ENCODE measurements at regions not wholly inside any gene's neighbourhood (a gene's known extent, or its start where the extent isn't known, plus 50 kb on each side); places are given as distances from the start of the nearest gene placed in this dataset.

DNA sequence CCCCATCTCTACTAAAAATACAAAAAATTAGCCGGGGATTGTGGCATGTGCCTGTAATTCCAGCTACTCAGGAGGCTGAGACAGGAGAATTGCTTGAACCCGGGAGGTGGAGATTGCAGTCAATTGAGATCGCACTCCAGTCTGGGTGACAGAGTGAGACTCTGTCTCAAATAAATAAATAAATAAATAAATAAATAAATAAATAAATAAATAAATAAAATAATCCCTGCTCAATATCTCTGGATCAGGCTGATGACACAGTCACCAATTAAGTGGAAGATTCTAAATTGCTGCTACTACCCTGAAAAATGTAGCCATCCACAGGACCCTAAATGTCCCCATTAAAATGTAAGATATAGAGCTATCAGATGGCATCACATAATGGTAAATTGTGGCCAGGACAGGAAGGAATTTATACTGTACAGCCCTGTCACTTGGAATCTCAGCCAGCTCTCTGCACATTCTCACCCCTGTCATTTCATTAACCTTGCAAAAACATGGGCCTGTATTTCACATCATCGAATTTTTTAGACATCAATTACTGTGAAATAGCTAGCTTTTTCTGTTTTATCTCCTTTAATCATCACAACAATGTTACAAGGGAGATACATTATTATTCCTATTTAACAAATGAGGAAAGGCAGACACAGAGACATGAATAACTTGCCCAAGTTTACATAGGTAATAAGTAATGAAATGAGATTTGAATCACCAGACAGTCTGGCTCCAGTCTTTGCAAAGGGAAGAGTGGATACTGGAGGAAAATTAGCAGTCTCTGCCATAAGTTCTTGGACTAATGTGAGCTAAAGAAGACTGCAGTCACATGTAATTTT lies 56.7 kb upstream of the NTPCR start:
- DNase-seq = no peak

DNA sequence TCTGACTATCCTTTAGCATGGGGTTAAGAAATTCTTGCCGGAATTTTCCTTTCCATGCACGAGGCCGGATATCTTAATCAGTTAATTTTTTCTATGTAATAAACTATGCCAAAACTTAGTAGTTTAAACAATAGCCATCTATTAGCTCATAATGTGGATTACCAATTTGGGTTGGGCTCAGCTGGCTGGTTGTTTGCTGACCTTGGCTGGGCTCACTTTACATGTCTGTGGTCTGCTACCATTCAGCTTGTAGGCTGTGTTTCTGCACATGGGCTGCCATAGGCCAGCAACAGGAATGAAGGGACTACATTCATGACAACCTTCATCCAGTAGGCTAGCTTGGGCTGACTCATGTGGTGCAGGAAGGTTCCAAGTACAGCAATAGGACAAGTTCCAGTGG lies 56.0 kb upstream of the NTPCR start:
- no peak for DNase-seq

DNA sequence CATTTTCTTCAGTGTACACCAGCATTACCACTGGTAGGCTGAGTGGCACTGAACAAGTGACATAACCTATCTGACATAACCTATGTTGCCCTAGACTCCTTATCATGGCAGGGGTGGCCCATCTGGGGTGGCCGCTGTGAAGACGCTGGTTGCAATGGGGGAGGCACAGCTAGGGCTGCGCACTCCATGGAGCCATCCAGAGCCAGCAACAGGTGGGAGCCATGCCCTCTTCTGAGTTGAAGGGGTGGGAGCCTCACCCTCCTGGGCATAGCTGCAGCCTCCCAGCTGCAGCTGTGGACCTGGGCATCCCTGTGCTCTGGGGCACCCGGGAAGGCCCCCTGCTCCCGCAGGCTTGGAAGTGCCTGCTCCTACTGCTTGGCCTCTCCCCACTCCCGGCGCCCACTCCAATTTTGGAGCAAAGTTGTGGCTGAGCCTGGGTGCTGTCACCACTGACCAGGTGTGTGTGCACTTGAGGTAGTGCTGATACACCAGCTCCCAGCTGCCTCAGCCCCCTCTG lies 52.4 kb upstream of the NTPCR start:
- no peak for DNase-seq

- DNase-seq = no peak
Measured at GRCh38 chr1:232899268-232899667, 51.1 kb upstream of the NTPCR start.

DNA sequence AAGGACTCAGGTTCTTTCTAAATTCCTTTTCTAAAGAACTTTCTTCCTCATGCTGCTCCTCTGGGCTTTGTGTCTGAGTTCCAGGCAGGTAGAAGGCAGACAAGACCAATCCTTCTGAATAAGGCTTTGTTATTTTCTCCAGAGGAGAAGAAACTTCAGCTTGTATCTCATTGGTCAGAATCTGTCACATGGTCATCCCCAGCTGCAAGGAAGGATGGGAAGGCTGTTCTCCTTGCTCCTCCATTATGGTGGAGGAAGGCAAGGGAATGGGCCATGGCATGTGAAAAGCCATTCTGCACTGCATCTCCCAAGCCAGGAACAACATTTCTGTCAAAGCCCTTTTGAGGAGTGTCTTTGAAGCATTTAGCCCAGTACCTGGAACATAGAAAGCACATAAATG lies 50.6 kb upstream of the NTPCR start:
- no peak for DNase-seq

All from stimulated activated CD4-positive, alpha-beta T cell treated with anti-CD3 and anti-CD28 coated beads, Interleukin-4, amount 100 ng/mL, for 24 hours (primary cell).